ENCODE measurements at regions not wholly inside any gene's neighbourhood (a gene's known extent, or its start where the extent isn't known, plus 50 kb on each side); places are given as distances from the start of the nearest gene placed in this dataset.
"Not testable (repeated sequence)": the region's sequence is repeated elsewhere in the genome, so short reads cannot be mapped to it uniquely, and the experiment has no call there.

- H3K27ac Mint-ChIP-seq: no peak overlapping the region
- intact Hi-C loops (cut with micrococcal nuclease): no loop called here
- H3K36me3 Mint-ChIP-seq: no peaks in the 10 kb centered on the region
- no peak for DNase-seq
- no peak overlapping the region for H3K4me3 Mint-ChIP-seq
- POLR2A ChIA-PET: no interaction called here
- CTCF ChIA-PET: no interaction called here
- no peaks in the 10 kb centered on the region for H3K9me3 Mint-ChIP-seq
- H3K27me3 Mint-ChIP-seq: peaks cover 3% of the 10 kb centered on the region
- H3K4me1 Mint-ChIP-seq (ENCODE audit: low read depth): no peaks in the 10 kb centered on the region
These were observed 204.7 kb upstream of the SULF2 start for GRCh38 chr20:47989957-47990356.

- POLR2A ChIA-PET: no interaction called here
- no peak for DNase-seq
- Mint-ChIP-seq H3K4me1 (ENCODE audit: low read depth) (no peaks in the 10 kb centered on the region), H3K9me3 (no peaks in the 10 kb centered on the region), H3K27ac (no peak overlapping the region), H3K4me3 (no peak overlapping the region), H3K36me3 (no peaks in the 10 kb centered on the region), H3K27me3 (peaks cover 3% of the 10 kb centered on the region)
- intact Hi-C loops (cut with micrococcal nuclease): no loop called here
- CTCF ChIA-PET: no interaction called here
These were observed 203.4 kb upstream of the SULF2 start for GRCh38 chr20:47988676-47989075.

GRCh38 chr20:47985092-47985850 lies 200.0 kb upstream of the SULF2 start:
- Mint-ChIP-seq H3K9me3 (no peaks in the 10 kb centered on the region), H3K27me3 (peaks cover 8% of the 10 kb centered on the region), H3K27ac (no peak overlapping the region), H3K4me1 (ENCODE audit: low read depth) (no peaks in the 10 kb centered on the region), H3K4me3 (no peak overlapping the region), H3K36me3 (no peaks in the 10 kb centered on the region)
- ChIA-PET CTCF (no interaction called here), POLR2A (no interaction called here)
- intact Hi-C loops (cut with micrococcal nuclease): no loop called here
- DNase-seq: no peak

- intact Hi-C loops (cut with micrococcal nuclease): no loop called here
- CTCF ChIA-PET: no interaction called here
These were observed 199.2 kb upstream of the SULF2 start for GRCh38 chr20:47984437-47984836.

DNA sequence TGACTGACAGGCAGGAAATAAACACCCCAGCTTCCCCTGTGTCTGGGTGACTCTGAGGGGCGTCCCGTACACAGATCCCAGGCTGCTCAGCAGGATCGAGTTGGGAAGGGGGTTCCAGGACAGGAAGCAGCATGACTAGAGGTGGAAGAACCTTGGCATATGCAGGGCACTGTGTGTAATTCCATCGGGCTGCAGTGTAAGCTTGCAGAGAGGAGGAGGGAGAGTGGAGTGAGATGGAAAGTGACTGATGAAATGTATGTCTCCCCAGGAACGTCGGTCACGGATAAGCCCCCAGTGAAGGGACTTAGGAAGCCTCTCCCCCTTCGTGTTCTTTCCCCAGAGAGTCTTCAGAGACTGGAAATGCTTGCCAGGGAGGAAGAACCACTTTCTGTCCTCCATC lies 198.4 kb upstream of the SULF2 start:
- H3K4me3 Mint-ChIP-seq; POLR2A ChIA-PET; H3K4me1 Mint-ChIP-seq (ENCODE audit: low read depth); H3K27ac Mint-ChIP-seq; H3K36me3 Mint-ChIP-seq; intact Hi-C loops (cut with micrococcal nuclease); H3K9me3 Mint-ChIP-seq; DNase-seq; CTCF ChIA-PET; H3K27me3 Mint-ChIP-seq: not testable (repeated sequence)

More at GRCh38 chr20:47984437-47984836, 199.2 kb upstream of the SULF2 start:
- H3K9me3 Mint-ChIP-seq: no peaks in the 10 kb centered on the region
- H3K27ac Mint-ChIP-seq: no peak overlapping the region
- H3K27me3 Mint-ChIP-seq: peaks cover 5% of the 10 kb centered on the region
- H3K4me3 Mint-ChIP-seq: no peak overlapping the region
- H3K4me1 Mint-ChIP-seq (ENCODE audit: low read depth): no peaks in the 10 kb centered on the region
- DNase-seq: no peak
- H3K36me3 Mint-ChIP-seq: no peaks in the 10 kb centered on the region
- POLR2A ChIA-PET: no interaction called here

DNA sequence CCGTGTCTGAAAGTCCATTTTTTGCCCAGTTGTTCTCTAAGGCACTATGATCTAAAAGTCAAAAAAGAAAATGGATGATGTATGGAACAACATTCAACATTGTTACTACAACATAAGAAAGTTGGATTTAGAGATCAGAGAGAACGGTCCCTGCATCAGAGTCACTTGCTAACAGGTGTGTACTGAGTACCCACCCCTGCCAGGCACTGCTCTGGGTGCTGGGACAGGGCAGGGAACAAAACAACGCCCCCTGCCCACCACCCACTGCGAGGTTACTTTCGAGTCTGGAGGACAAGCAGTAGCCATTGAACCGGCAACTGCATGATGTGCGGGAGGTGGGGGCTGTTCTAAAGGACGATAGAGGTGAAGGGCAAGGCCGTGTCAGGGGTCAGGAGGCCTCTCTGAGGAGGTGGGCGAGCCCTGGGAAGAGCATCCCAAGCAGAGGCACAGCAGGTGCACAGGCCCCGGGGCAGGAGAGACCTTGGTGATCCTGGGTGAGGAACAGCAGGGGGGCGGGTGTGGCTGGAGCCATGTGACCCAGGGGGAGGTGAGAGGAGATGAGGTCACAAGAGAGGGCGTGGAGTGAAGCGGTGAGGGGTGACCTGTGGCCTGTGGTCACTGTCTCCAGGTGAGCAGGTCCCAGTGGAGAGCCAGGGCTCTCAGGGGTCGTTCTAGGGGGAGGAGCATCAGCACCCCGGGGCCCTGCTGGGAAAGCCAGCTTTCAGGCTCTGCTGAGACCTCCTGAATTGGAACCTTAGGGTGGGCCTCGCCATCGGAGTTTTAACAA lies 197.5 kb upstream of the SULF2 start:
- no peak for DNase-seq
- peaks cover 3% of the 10 kb centered on the region for H3K4me1 Mint-ChIP-seq (ENCODE audit: low read depth)
- H3K27me3 Mint-ChIP-seq: peaks cover 11% of the 10 kb centered on the region
- no peaks in the 10 kb centered on the region for H3K36me3 Mint-ChIP-seq
- ChIA-PET POLR2A (no interaction called here), CTCF (no interaction called here)
- no peaks in the 10 kb centered on the region for H3K9me3 Mint-ChIP-seq
- intact Hi-C loops (cut with micrococcal nuclease): no loop called here
- H3K4me3 Mint-ChIP-seq: no peak overlapping the region
- no peak overlapping the region for H3K27ac Mint-ChIP-seq

GRCh38 chr20:47981222-47981621 lies 195.9 kb upstream of the SULF2 start:
- no peak for DNase-seq
- no peak overlapping the region for H3K4me3 Mint-ChIP-seq
- CTCF ChIA-PET: no interaction called here
- H3K9me3 Mint-ChIP-seq: no peaks in the 10 kb centered on the region
- intact Hi-C loops (cut with micrococcal nuclease): no loop called here
- H3K4me1 Mint-ChIP-seq (ENCODE audit: low read depth): peaks cover 3% of the 10 kb centered on the region
- POLR2A ChIA-PET: no interaction called here
- no peak overlapping the region for H3K27ac Mint-ChIP-seq
- no peaks in the 10 kb centered on the region for H3K36me3 Mint-ChIP-seq
- H3K27me3 Mint-ChIP-seq: peaks cover 14% of the 10 kb centered on the region

- intact Hi-C loops (cut with micrococcal nuclease): no loop called here
- CTCF ChIA-PET: no interaction called here
- DNase-seq: no peak
- Mint-ChIP-seq H3K4me3 (no peak overlapping the region), H3K36me3 (no peaks in the 10 kb centered on the region), H3K27ac (no peak overlapping the region), H3K27me3 (peaks cover 14% of the 10 kb centered on the region), H3K9me3 (no peaks in the 10 kb centered on the region), H3K4me1 (ENCODE audit: low read depth) (peaks cover 3% of the 10 kb centered on the region)
- POLR2A ChIA-PET: no interaction called here
These were observed 195.3 kb upstream of the SULF2 start for GRCh38 chr20:47980336-47981177.

DNA sequence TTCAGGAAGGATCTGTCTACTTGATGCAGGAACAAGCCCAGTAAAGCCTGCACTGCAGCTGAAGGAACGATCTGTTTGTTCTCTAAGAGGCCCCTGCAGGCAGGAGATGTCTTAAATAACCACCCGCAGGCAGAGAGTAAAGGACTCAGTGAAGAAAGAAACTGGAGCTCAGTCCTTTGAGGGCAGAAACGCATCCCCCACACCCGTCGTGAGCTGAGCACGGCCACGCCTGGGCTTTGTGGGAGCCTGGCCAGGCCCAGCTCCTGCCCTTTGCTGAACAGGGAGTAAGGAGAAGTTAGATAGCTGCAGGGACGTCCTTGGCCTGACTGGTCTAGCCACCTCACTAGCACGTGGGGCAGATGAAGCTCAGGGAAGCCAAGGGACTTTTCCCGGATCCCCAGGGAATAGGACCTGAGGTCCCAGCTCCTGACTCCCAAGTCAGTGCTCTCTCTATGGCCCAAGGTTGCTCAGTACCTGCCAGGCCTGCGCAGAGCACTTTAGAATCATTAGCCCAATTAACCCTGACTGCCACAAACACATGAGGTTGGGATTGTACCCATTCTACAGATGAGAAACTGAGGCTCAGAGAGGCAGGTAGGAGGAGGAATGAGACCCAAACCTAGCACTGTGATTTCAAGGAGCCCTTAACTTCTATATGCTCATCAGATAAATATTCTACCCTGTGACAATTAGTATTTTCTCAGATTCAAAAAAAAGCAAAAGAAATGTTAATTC lies 194.2 kb upstream of the SULF2 start:
- POLR2A ChIA-PET; H3K9me3 Mint-ChIP-seq; H3K27ac Mint-ChIP-seq; intact Hi-C loops (cut with micrococcal nuclease); H3K4me3 Mint-ChIP-seq; H3K36me3 Mint-ChIP-seq; CTCF ChIA-PET; DNase-seq; H3K4me1 Mint-ChIP-seq (ENCODE audit: low read depth): not testable (repeated sequence)
- peaks cover 16% of the 10 kb centered on the region for H3K27me3 Mint-ChIP-seq

DNA sequence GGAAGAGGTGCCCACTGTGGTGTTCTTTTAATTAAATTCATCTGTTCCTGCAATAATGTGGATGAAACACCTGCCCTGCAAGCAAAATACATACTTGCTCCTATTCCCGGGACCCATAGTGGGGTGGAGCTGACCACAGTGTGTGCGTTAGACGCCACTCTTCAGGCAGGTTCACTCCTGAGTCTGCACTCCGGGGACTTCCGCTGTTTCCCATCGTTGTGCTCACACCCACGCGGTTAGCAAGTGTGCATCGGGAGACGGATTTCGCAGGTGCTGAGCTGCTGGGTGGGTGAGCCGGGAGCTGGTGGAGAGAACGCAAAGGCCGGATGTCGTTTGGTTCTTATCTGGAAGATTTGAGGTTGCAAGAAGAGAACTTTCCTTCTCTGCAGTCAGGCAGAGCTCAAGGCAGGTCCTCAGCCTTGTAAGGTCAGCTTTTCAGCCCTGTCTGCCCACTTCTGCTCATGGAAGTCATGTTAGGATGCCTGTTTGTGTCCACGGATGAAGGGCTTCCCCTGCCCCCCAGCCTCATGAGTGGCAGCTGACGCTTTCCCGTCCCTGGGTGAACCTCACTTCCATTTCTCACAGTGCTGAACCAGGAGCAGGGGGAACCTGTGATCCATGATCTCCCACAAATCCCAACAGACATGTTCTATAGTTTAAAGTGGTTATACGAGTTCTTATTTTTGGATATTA lies 193.3 kb upstream of the SULF2 start:
- H3K4me3 Mint-ChIP-seq; POLR2A ChIA-PET; DNase-seq; intact Hi-C loops (cut with micrococcal nuclease); H3K27ac Mint-ChIP-seq; H3K4me1 Mint-ChIP-seq (ENCODE audit: low read depth); H3K36me3 Mint-ChIP-seq; CTCF ChIA-PET; H3K9me3 Mint-ChIP-seq: not testable (repeated sequence)
- H3K27me3 Mint-ChIP-seq: peaks cover 16% of the 10 kb centered on the region

GRCh38 chr20:47977789-47978252 lies 192.5 kb upstream of the SULF2 start:
- DNase-seq; H3K9me3 Mint-ChIP-seq; intact Hi-C loops (cut with micrococcal nuclease); POLR2A ChIA-PET; H3K36me3 Mint-ChIP-seq; CTCF ChIA-PET; H3K27ac Mint-ChIP-seq; H3K4me3 Mint-ChIP-seq; H3K4me1 Mint-ChIP-seq (ENCODE audit: low read depth): not testable (repeated sequence)
- peaks cover 17% of the 10 kb centered on the region for H3K27me3 Mint-ChIP-seq

Data from activated CD4-positive, alpha-beta memory T cell treated with anti-CD3 and anti-CD28 coated beads for 36 hours (primary cell).